NCI-H748 (cell line): ENCODE measurements at regions not wholly inside any gene's neighbourhood (a gene's known extent, or its start where the extent isn't known, plus 50 kb on each side); places are given as distances from the start of the nearest gene placed in this dataset.
"Not testable (repeated sequence)": the region's sequence is repeated elsewhere in the genome, so short reads cannot be mapped to it uniquely, and the experiment has no call there.

ENCODE experiments used
- DNase-seq: peaks from one replicate; lab custom pipeline; 2025; ENCODE audit not compliant: unreplicated experiment; lab: John Stamatoyannopoulos, UW

GRCh38 chr9:26125693-26126092 lies 447.4 kb upstream of the TUSC1 start:
- DNase-seq = no peak

DNA sequence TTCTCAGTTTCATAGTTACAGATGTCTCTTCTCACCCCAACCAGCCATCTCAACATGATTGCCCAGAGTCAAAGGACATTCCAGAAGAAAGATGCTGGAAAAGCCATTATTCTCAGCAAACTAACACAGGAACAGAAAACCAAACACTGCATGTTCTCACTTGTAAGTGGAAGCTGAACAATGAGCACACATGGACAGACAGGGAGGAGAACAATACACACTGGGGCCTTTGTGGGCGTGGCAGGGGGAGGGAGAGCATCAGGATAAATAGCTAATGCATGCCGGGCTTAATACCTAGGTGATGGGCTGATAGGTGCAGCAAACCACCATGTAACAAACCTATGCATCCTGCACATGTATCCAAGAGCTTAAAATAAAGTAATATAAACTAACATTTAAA lies 437.8 kb upstream of the TUSC1 start:
- not testable (repeated sequence) for DNase-seq

DNA sequence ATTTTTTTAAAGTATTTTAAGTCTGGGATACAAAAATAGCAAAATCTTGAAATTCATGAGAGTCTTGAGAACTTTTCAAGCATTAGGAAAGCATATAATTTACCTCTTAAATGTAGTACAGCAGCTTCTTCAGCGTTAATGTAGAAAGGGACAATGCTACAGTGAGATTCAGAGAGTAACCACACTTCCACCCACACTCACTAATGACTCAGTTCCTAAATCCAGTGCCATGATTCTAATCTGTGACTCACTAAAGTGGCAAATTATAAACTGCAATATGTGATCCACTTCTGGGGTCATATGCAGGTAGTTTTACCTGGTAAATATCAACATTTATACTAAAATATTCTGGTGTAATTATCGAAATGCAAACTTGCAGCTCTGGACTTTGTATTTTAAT lies 434.5 kb upstream of the TUSC1 start:
- no peak for DNase-seq

DNA sequence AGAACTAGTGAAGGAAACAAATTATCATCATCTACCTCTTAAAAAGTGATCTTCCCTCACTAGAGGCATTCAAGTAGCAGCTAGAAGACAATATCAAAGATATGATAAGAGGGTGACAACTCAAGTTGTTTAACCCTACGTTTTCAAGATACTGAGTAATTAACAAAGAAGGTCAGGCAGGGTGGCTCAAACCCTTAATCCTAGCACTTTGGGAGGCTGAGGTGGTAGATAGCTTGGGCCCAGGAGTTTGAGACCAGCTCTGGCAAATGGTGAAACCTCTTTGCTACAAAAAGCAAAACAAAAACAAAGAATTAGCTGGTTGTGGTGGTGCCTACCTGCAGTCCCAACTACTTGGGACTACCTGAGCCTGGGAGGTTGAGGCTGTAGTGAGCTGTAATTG lies 408.2 kb upstream of the TUSC1 start:
- no peak for DNase-seq

DNA sequence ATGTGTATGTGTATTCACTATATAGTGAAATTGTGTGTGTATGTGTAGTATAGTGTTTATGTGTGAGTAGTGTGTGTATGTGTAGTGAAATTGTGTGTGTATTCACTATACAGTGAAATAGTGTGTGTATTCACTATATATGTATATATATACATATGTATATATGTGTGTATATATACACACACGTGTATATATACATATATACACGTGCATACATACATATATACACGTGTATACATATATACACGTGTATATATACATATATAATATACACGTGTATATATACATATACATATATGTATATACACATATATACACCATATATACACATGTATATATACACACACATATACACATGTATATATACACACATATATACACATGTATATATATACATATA lies 403.6 kb upstream of the TUSC1 start:
- no peak for DNase-seq

DNA sequence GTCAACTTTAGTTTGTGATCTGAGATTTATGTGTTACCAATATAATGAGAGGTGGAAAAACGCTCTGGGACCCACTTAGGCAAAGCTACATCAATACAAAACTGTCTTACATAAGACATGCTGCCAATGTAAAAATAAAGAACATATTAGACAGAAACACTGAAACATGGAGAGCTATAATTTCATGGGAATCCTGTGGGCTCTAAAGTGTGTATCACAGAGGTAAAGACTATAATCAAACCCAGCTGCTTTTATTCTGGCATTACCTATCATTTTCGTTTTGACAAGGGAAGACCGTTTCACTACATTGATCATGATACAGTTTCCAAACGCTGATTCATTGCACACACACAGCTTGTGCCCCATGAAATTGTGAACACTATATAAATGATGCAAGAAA lies 400.5 kb upstream of the TUSC1 start:
- no peak for DNase-seq

DNA sequence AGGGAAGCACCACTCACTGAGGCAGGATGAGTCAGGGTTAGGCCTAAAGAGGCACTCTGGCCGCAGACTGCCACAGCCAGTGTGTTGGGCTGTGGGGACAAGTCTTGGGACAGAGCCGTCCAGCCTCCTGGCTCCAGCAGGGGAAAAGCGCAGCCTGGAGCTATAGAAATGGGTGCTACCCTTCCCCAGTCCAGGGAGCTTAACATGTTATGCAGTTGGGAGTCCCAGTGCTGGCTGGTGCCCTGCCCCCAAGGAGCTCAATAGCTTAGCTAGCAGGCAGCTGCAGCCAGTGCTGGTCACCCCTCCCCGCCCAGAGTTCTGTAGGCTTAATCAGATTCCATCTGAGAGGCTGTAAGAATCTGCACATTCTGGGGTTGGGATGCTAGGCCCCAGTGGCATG lies 399.6 kb upstream of the TUSC1 start:
- DNase-seq = no peak

DNA sequence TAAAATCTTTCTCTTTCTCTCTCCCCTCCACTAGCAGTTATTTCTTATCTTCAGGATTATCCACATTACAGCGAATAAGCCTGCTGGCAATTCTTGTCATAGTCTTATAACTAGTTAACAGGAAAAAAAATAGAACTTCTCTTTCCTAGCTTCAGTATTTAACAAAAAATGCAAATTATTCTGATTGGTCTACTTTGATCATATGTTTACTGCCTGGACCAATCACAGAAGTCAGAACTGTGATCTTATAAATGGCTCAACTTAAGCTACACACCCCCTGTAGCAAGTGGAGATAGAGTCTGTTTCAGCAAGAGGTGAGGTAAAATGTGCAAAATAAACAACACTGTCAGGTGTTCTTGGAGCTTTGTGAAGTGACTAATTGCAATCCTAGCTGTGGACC lies 389.4 kb upstream of the TUSC1 start:
- DNase-seq = no peak

- DNase-seq = no peak
Measured at GRCh38 chr9:26066237-26066636, 388.0 kb upstream of the TUSC1 start.

DNA sequence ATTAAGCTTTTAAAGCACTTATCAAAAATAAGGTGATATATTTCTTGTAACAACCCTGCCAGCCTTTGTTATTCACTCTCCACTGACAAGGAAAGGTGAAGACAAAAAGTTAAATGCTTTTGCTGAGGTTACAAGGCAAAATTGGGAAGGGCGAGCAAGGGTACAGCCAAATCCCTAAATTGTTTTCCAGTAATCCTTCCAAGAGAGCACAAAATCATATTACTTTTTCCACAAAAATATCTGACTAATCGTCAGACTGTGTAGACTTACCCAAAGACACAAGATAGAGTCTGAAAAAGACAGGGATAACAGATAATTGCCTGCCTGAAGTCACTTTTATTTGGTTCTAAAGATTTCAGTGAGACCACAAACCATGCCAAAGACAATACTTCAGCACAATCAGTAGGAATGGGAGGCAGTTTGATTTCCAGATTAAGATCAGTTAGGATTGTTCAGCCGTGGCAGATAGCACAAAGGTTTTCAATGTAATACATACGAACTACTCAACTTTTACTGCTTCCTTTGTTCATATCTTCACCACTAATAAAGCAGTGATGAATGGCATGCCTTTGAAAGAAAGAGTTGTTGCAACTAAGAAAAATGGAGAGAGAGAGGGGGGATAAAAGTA lies 383.8 kb upstream of the TUSC1 start:
- no peak for DNase-seq

DNA sequence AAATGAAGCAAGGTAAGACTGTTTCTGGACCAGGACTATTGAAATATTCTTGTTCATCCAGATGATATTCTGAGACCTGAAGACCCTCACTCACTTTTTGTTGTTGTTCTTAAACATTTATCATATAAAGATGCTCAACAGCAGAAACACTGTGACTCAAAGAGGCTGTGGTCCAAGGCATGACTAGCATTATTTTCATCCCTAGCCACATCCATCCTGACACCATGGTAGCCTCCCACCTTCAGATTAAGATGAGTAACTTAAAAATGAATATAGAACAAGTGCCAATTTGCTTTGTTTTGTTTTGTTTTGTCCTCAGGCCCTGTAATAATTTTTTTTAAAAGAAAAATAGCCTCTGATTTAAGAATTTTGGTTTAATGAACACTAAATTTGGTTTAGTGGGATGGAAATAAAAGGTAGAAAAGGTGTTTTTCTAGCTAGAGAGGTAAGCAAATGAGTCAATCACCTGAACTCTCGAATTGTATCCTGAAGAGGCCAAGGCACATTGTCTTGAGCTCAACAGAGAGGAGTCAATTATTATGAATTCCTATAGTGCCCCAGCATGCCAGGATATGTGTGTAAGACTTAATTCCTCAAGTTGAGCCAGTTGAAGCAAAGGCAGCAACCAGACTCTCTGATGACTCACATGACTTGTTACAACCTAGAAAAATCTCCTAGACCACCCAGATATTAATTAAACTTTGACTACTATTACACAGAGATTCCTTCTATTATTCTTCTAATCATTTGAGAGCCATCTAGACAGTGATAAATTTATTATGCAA lies 380.1 kb upstream of the TUSC1 start:
- DNase-seq = no peak

DNA sequence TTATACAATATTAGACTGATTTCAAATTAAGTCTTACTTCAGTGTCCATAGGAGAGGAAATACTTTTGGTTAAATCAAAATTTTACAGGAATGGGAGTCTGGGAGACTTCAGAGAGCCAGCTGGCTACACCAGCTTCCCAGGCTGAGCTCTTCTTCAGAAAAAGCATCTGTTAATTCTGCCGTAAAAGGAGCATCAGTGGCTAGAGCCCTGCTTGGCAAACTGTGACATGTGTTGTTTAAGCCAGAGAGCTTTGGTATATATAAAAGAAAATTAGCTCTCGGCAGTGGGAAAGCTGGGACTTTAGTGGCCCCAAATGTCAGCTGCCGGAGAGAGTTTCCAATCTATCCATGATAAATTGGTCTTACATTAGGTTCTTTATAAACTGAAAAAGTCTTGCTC lies 378.8 kb upstream of the TUSC1 start:
- DNase-seq = no peak

DNA sequence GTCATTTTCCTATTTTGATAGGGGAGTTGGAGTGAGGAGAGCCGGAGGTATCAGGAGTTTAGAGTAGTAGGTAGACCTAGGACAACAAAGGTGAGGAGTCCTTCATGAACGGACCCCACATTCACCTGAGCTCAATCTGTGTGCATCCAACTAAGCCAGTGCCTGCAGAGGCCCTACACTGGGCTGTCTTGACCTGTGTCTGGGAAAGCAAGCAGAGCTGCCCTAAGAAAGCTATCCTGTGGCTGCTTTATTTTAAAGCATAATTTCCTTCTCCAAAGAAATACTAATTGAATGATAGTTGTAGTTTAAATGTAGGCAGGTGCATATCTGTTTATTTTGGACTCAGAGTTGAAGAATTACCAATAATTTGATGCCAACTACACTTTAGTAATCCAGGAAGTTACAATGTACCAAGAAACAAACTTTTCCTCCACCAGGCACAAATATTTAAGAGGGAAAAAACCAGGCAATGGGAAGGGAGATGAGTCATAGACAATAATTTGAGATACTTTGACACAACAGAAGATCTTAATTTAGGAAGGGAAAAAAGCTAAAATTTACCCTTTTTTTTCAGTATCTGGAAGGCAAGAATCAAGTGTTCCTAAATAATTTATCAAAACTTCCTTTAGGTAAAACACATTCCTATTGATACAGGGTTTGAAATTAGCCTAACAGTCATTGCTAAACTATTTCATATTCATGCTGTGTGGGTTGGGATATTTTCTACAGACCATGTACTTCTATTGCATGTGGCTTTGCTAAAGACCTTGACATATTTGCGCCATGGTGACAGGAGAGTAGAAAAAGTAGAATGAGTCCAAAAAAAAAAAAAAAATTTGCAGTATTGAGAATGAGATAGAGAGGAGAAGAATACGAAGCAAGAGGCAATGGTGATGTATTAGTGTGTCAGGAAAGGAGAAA lies 376.6 kb upstream of the TUSC1 start:
- no peak for DNase-seq

GRCh38 chr9:26053954-26054353 lies 375.7 kb upstream of the TUSC1 start:
- no peak for DNase-seq

DNA sequence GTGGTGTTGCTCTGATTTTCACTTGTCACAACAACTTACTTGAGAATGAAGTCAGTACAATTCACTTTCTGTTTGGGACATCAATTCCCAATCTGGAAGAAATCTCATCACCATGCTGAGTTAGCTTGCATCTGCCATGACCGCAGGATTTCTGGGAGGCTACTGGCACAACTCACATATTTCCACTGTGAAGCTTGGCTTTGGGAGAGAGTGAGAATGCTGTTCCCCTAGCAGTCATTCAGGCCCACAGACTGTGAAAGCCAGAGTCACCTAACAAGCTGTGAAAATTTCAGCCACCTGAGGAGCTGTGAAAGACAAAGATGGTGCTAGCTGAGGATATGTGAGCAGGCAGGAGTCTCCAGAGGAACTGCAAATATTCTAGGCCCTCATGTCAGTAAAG lies 365.2 kb upstream of the TUSC1 start:
- no peak for DNase-seq

- DNase-seq = no peak
Measured at GRCh38 chr9:26034786-26035185, 356.5 kb upstream of the TUSC1 start.

DNA sequence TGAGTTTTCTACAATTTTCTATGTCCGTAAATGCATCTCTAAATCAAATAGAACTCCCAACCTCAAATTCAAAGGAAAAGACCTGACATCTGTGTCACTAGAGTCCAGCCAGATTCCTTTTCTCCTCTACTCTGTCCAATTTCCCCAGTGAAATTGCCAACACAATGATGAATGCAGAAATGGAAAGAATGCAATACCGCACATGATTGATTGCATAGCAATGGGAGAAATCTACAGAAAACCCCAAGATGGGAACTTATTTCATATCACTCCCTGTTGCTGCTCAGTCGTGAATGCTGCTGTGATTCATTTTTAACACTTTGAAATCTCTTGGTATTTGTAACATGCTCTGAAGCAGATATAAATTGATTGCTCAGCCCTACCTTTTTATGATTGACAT lies 355.1 kb upstream of the TUSC1 start:
- no peak for DNase-seq

DNA sequence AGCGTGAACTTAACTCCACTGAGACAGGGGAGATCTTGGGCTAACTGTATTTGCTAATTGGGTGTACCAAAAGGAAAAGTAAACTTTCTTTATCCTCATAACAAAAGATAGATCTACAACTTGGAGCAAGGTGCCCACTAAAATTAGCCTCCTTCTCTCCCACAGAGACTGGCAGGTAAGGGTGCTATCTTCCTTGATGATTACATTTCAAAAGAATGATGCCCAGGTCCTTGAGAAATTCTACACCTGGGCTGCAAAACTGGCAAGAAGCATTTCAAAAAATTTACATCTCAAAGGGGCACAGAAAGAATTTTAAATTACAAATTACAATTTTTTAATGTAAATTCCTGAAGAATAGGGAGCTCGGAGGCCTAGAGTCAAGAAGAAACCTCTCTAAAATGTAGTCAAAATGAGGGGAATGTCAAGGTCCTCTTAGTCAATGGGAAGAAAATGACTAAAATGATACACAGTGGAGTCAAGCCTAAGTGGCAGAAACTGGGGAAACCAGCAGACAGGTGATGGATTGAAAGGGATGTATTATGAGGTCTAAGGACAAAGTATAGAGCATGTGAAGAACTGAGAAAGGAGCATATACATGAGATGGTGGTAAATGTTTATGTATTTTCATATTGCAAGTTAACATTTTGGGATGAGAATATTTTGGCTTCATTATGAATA lies 348.3 kb upstream of the TUSC1 start:
- no peak for DNase-seq

DNA sequence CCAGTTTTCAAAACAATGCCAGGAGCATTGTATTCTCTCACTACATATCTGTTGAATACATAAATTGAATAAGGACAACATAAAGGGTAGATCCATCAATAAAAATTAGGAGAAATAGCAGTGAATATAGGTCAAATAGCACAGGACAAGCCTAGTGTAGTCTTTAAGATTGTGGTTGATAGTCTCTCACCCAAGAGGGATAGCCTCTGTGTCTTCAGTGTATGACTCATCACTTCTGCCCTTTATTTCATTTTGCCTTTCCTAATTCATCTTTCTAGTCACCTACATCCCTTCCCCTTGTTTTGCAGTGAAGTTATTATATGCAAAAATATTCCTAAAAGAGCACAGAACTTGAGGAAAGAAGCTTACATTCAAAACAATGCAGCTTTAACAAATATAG lies 335.0 kb upstream of the TUSC1 start:
- DNase-seq = no peak

DNA sequence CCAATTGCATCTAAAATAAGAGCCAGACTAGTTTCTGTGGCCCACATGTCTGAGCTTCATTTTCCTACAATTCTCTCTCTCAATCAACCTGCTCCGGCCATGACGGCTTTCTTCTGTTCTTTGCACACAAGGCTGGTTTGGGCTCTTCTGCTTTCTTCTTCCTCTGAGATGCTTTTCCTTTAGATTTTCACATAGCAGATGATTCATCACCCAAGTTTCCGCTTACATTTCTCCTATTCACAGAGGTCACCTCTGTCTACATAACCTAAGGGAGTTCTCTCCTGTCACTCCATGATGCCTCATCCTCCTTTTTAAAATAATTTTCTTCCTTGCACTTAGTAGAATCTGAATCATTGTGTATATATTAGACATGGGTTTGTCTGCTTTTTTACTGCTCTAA lies 334.6 kb upstream of the TUSC1 start:
- no peak for DNase-seq

DNA sequence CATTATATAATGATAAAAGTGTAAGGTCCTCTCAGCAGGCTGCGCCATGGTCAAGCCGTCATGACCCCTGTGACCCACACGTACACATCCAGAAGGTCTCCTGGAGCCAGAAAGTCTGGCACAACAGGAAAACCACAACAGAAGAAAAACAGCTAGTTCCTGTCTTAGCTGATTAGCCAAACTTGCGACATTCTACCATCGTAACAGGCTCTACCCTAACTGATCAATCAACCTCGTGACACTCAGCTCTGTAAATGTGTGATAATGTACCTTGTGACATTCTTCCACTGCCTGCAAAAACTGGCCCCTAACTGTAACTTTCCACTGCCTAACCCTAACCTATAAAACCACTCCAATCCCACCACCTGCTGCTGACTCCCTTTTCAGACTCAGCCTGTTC lies 316.4 kb upstream of the TUSC1 start:
- no peak for DNase-seq
